ENCODE measurements at regions not wholly inside any gene's neighbourhood (a gene's known extent, or its start where the extent isn't known, plus 50 kb on each side); places are given as distances from the start of the nearest gene placed in this dataset.

- TF ChIP-seq ZNF302 (tag by site-specific recombination; IDR thresholded peaks at IDR 0.05; ENCODE audit: low read depth) (no peak), ZSCAN30 (tag by site-specific recombination; IDR thresholded peaks at IDR 0.05) (no peak), ZSCAN16 (tag by site-specific recombination; IDR thresholded peaks at IDR 0.05) (no peak), ZSCAN23 (tag by site-specific recombination; IDR thresholded peaks at IDR 0.05) (no peak), BCL6B (tag by site-specific recombination; IDR thresholded peaks at IDR 0.05) (no peak), ZNF248 (tag by site-specific recombination; IDR thresholded peaks at IDR 0.05) (no peak), ZNF311 (tag by site-specific recombination; IDR thresholded peaks at IDR 0.05; ENCODE audit: borderline replicate concordance) (no peak)
- POLR2A ChIA-PET = no interaction called here
- CTCF ChIA-PET = interaction anchor here (0.7 kb wide), 1 partner anchor 8 kb away, joined by 3 read pairs; no protein-coding TSS in a partner anchor
- Histone ChIP-seq H3K36me3 (ENCODE audit: control insufficient read depth in 2 of 2, insufficient read depth in 1 of 2, low read length in 2 of 2) (no peaks in the 10 kb centered on the region), H3K9me3 (ENCODE audit: control insufficient read depth, insufficient read depth, low read depth, low read length) (no peaks in the 10 kb centered on the region), H3K4me1 (ENCODE audit: control insufficient read depth, insufficient read depth, low read length) (no peaks in the 10 kb centered on the region), H3K4me3 (ENCODE audit: low read depth, low read length) (no peak overlapping the region), H3K27ac (ENCODE audit: extremely low read depth, low read depth, low read length) (no peak overlapping the region)
These were observed 55.7 kb upstream of the PREP start for GRCh38 chr6:105458551-105458950.

- H3K36me3 ChIP-seq (ENCODE audit: control insufficient read depth in 2 of 2, insufficient read depth in 1 of 2, low read length in 2 of 2) = no peaks in the 10 kb centered on the region
- CTCF ChIA-PET = interaction anchor here (0.6 to 0.7 kb wide), 2 partner anchors 9 to 77 kb away, joined by 3 read pairs; no protein-coding TSS in a partner anchor
- H3K9me3 ChIP-seq (ENCODE audit: control insufficient read depth, insufficient read depth, low read depth, low read length) = no peaks in the 10 kb centered on the region
- no peak overlapping the region for H3K4me3 ChIP-seq (ENCODE audit: low read depth, low read length)
- H3K27ac ChIP-seq (ENCODE audit: extremely low read depth, low read depth, low read length) = no peak overlapping the region
- TF ChIP-seq KLF9 (tag by site-specific recombination; IDR thresholded peaks at IDR 0.05; ENCODE audit: low read depth) (no peak), ZNF121 (tag by site-specific recombination; IDR thresholded peaks at IDR 0.05) (no peak), ZNF223 (tag by site-specific recombination; IDR thresholded peaks at IDR 0.05) (no peak), ZNF169 (tag by site-specific recombination; IDR thresholded peaks at IDR 0.05) (no peak), ZNF830 (tag by site-specific recombination; IDR thresholded peaks at IDR 0.05; ENCODE audit: low read depth) (no peak), ZNF488 (tag by site-specific recombination; IDR thresholded peaks at IDR 0.05) (no peak), SP2 (tag by site-specific recombination; IDR thresholded peaks at IDR 0.05) (no peak), ZNF623 (tag by site-specific recombination; IDR thresholded peaks at IDR 0.05) (no peak), ZNF157 (tag by site-specific recombination; IDR thresholded peaks at IDR 0.05) (no peak), ZNF501 (tag by site-specific recombination; IDR thresholded peaks at IDR 0.05) (no peak), ZNF148 (tag by site-specific recombination; IDR thresholded peaks at IDR 0.05; ENCODE audit: borderline replicate concordance) (no peak), ZFP37 (tag by site-specific recombination; IDR thresholded peaks at IDR 0.05) (no peak), ZNF112 (tag by site-specific recombination; IDR thresholded peaks at IDR 0.05) (no peak), WT1 (tag by site-specific recombination; IDR thresholded peaks at IDR 0.05) (no peak), SALL2 (tag by site-specific recombination; IDR thresholded peaks at IDR 0.05; ENCODE audit: borderline replicate concordance) (no peak), GLIS2 (tag by site-specific recombination; IDR thresholded peaks at IDR 0.05) (no peak), ZBTB49 (tag by site-specific recombination; IDR thresholded peaks at IDR 0.05; ENCODE audit: low read depth) (no peak), ZNF596 (tag by site-specific recombination; IDR thresholded peaks at IDR 0.05) (no peak), ZNF768 (tag by site-specific recombination; IDR thresholded peaks at IDR 0.05) (no peak)
- no peaks in the 10 kb centered on the region for H3K4me1 ChIP-seq (ENCODE audit: control insufficient read depth, insufficient read depth, low read length)
- POLR2A ChIA-PET = no interaction called here
These were observed 55.2 kb upstream of the PREP start for GRCh38 chr6:105458084-105458483.
